SK-N-SH treated with all-trans-retinoic acid at 6 μM for 48 hours (cell line): ENCODE measurements at regions not wholly inside any gene's neighbourhood (a gene's known extent, or its start where the extent isn't known, plus 50 kb on each side); places are given as distances from the start of the nearest gene placed in this dataset.
"Not testable (repeated sequence)": the region's sequence is repeated elsewhere in the genome, so short reads cannot be mapped to it uniquely, and the experiment has no call there.

ENCODE experiments used
- ATAC-seq: fragments of 200-7000 bp; cut with Tn5 transposase; 3 replicates; pipeline ENCODE4 v1.9.1; 2020; ENCODE audit warnings: mild to moderate bottlenecking, moderate library complexity
- ARNTL ChIP-seq: fragments of 450-650 bp; formaldehyde crosslinking; IDR thresholded peaks from 2 replicates; pipeline ENCODE4 v1.5.0; 2020; ENCODE audit warnings: low read depth, mild to moderate bottlenecking, moderate library complexity, borderline replicate concordance
- BACH2 ChIP-seq: fragments of 250-450 bp; sonication (Bioruptor Pico); IDR thresholded peaks from 2 replicates; pipeline ENCODE4 v1.9.0; 2021; ENCODE audit warnings: mild to moderate bottlenecking, borderline replicate concordance
- CSDC2 ChIP-seq: fragments of 250-450 bp; sonication (Bioruptor Pico); IDR thresholded peaks from 2 replicates; pipeline ENCODE4 v1.5.0; 2020; ENCODE audit warnings: mild to moderate bottlenecking, moderate library complexity
- ESRRG ChIP-seq: fragments of 250-450 bp; sonication (Bioruptor Pico); IDR thresholded peaks from 2 replicates; pipeline ENCODE4 v1.6.1; 2021; ENCODE audit warnings: mild to moderate bottlenecking
- GLIS3 ChIP-seq: fragments of 250-450 bp; sonication (Bioruptor Pico); IDR thresholded peaks from 2 replicates; pipeline ENCODE4 v1.5.0; 2020; ENCODE audit warnings: mild to moderate bottlenecking, moderate library complexity
- ISL1 ChIP-seq: fragments of 250-450 bp; sonication (Bioruptor Pico); IDR thresholded peaks from 2 replicates; pipeline ENCODE4 v2.1.2; 2022; ENCODE audit warnings: mild to moderate bottlenecking, moderate library complexity
- OSR1 ChIP-seq: fragments of 250-450 bp; sonication (Bioruptor Pico); IDR thresholded peaks from 2 replicates; pipeline ENCODE4 v1.8.0; 2022; ENCODE audit warnings: moderate library complexity, mild to moderate bottlenecking, inconsistent platforms
- PATZ1 ChIP-seq: fragments of 250-450 bp; sonication (Bioruptor Pico); IDR thresholded peaks from 2 replicates; pipeline ENCODE4 v1.8.0; 2020; ENCODE audit warnings: mild to moderate bottlenecking, moderate library complexity, borderline replicate concordance
- POU6F1 ChIP-seq: fragments of 250-450 bp; sonication (Bioruptor Pico); IDR thresholded peaks from 2 replicates; pipeline ENCODE4 v1.8.0; 2021; ENCODE audit warnings: low read depth, mild to moderate bottlenecking, moderate library complexity, borderline replicate concordance
- PPARA ChIP-seq: fragments of 250-450 bp; sonication (Bioruptor Pico); IDR thresholded peaks from 2 replicates; pipeline ENCODE4 v1.5.0; 2020; ENCODE audit warnings: mild to moderate bottlenecking, borderline replicate concordance
- RARB ChIP-seq: fragments of 250-450 bp; sonication (Bioruptor Pico); IDR thresholded peaks from 2 replicates; pipeline ENCODE4 v1.8.0; 2021; ENCODE audit warnings: mild to moderate bottlenecking, moderate library complexity
- SNAI2 ChIP-seq: fragments of 250-450 bp; sonication (Bioruptor Pico); IDR thresholded peaks from 2 replicates; pipeline ENCODE4 v1.5.0; 2020; ENCODE audit warnings: mild to moderate bottlenecking, moderate library complexity
- TCF4 ChIP-seq: fragments of 250-450 bp; sonication (Bioruptor Pico); IDR thresholded peaks from 2 replicates; pipeline ENCODE4 v1.8.0; 2021; ENCODE audit warnings: mild to moderate bottlenecking, moderate library complexity, borderline replicate concordance
- TOX ChIP-seq: fragments of 250-450 bp; sonication (Bioruptor Pico); IDR thresholded peaks from 2 replicates; pipeline ENCODE4 v1.8.0; 2021; ENCODE audit warnings: mild to moderate bottlenecking, moderate library complexity, borderline replicate concordance
- ZC3H10 ChIP-seq: fragments of 250-450 bp; sonication (Bioruptor Pico); IDR thresholded peaks from 2 replicates; pipeline ENCODE4 v1.5.1; 2021; ENCODE audit warnings: mild to moderate bottlenecking, moderate library complexity
- ZFP3 ChIP-seq: fragments of 250-450 bp; sonication (Bioruptor Pico); IDR thresholded peaks from 2 replicates; pipeline ENCODE4 v1.5.0; 2020; ENCODE audit warnings: mild to moderate bottlenecking, moderate library complexity
- ZFP30 ChIP-seq: fragments of 450-650 bp; formaldehyde crosslinking; IDR thresholded peaks from 2 replicates; pipeline ENCODE4 v1.5.0; 2022; ENCODE audit warnings: mild to moderate bottlenecking, moderate library complexity
- ZNF565 ChIP-seq: fragments of 450-650 bp; formaldehyde crosslinking; conservative IDR thresholded peaks from 2 replicates; pipeline ENCODE4 v1.5.0; 2020; ENCODE audit warnings: low read depth, mild to moderate bottlenecking, moderate library complexity
- ZNF70 ChIP-seq: fragments of 450-650 bp; formaldehyde crosslinking; IDR thresholded peaks from 2 replicates; pipeline ENCODE4 v1.5.0; 2020; ENCODE audit warnings: mild to moderate bottlenecking, moderate library complexity
- ZNF8 ChIP-seq: fragments of 450-650 bp; formaldehyde crosslinking; IDR thresholded peaks from 2 replicates; pipeline ENCODE4 v1.5.0; 2020; ENCODE audit warnings: mild to moderate bottlenecking, moderate library complexity
- TF ChIP-seq, protein P1 (sequence below): fragments of 250-450 bp; sonication (Bioruptor Pico); IDR thresholded peaks from 2 replicates; pipeline ENCODE4 v1.5.1; 2021; ENCODE audit warnings: mild to moderate bottlenecking, moderate library complexity
- TF ChIP-seq, protein P2 (sequence below): fragments of 250-450 bp; sonication (Bioruptor Pico); IDR thresholded peaks from 2 replicates; pipeline ENCODE4 v1.5.1; 2020; ENCODE audit warnings: low read depth, mild to moderate bottlenecking, moderate library complexity

DNA sequence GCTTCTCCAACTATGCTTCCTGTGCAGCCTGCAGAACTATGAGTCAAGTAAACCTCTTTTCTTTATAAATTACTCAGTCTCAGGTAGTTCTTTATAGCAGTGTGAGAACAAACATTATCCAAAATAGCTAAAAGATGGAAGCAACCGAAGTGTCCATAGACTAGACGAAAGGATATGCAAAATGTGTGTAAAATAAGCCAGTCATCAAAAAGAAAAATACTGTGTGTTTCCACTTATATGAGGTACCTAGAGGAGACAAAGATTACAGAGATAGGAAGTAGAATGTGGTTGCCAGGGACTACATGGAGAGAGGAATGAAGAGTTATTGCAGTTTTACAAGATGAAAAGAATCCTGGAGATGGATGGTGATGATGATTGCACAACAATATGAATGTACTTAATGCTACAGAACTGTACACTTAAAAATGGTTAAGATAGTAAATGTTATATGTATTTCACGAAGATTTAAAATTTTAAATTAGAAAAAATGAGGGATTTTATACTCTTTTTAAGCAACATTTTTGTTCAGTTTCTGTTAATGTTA, 99.3 kb upstream of the FN1 start:
- TF ChIP-seq PATZ1 (CRISPR knock-in tag) (no peak), ESRRG (CRISPR knock-in tag) (no peak), BACH2 (CRISPR knock-in tag) (no peak), ZNF565 (no peak), GLIS3 (CRISPR knock-in tag) (no peak), TCF4 (CRISPR knock-in tag) (no peak), TOX (CRISPR knock-in tag) (no peak), ZFP3 (no peak), RARB (no peak), ZC3H10 (no peak), ZNF70 (no peak), SNAI2 (CRISPR knock-in tag) (no peak), OSR1 (CRISPR knock-in tag) (no peak), ZNF8 (CRISPR knock-in tag) (no peak), ARNTL (CRISPR knock-in tag) (no peak), POU6F1 (CRISPR knock-in tag) (no peak), ISL1 (no peak)
- TF ChIP-seq, protein P1, sequence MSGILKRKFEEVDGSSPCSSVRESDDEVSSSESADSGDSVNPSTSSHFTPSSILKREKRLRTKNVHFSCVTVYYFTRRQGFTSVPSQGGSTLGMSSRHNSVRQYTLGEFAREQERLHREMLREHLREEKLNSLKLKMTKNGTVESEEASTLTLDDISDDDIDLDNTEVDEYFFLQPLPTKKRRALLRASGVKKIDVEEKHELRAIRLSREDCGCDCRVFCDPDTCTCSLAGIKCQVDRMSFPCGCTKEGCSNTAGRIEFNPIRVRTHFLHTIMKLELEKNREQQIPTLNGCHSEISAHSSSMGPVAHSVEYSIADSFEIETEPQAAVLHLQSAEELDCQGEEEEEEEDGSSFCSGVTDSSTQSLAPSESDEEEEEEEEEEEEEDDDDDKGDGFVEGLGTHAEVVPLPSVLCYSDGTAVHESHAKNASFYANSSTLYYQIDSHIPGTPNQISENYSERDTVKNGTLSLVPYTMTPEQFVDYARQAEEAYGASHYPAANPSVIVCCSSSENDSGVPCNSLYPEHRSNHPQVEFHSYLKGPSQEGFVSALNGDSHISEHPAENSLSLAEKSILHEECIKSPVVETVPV, result no peak
- TF ChIP-seq, protein P2, sequence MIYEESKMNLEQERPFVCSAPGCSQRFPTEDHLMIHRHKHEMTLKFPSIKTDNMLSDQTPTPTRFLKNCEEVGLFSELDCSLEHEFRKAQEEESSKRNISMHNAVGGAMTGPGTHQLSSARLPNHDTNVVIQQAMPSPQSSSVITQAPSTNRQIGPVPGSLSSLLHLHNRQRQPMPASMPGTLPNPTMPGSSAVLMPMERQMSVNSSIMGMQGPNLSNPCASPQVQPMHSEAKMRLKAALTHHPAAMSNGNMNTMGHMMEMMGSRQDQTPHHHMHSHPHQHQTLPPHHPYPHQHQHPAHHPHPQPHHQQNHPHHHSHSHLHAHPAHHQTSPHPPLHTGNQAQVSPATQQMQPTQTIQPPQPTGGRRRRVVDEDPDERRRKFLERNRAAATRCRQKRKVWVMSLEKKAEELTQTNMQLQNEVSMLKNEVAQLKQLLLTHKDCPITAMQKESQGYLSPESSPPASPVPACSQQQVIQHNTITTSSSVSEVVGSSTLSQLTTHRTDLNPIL, result no peak
- ATAC-seq, result no peak

DNA sequence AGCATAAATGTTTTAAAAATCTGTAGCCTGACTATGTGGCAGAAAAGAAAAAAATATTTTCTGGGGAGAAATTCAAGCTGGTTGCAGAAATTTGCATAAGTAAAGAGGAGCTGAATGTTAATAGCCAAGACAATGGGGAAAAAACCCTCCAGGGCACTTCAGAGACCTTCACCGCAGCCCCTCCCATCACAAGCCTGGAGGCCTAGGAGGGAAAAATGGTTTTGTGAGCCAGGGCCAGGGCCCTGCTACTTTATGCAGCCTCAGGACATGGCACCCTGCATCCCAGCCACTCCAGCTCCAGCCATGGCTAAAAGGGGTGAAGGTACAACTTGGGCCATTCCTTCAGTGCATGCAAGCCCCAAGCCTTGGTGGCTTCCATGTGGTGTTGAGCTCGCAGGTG, 97.8 kb upstream of the FN1 start:
- ATAC-seq, result not testable (repeated sequence)

DNA sequence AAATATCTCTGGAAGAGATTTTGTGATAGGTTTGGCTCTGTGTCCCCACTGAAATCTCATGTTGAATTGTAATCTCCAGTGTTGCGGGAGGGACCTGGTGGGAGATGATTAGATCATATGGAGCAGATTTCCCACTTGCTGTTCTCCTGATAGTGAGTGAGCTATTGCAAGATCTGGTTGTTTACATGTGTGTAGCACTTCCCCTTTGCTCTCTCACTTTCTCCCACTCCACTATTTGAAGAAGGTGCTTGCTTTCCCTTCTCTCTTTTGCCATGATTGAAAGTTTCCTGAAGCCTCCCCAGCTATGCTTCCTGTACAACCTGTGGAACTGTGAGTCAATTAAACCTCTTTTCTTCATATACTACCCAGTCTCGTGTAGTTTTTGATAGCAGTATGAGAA, 97.0 kb upstream of the FN1 start:
- no peak for ATAC-seq
- no peak for TF ChIP-seq TCF4 (CRISPR knock-in tag)
- no peak for TF ChIP-seq ISL1
- TF ChIP-seq OSR1 (CRISPR knock-in tag), result no peak
- no peak for TF ChIP-seq ZNF8 (CRISPR knock-in tag)
- TF ChIP-seq ZFP30 (CRISPR knock-in tag), result no peak
- no peak for TF ChIP-seq RARB
- no peak for TF ChIP-seq SNAI2 (CRISPR knock-in tag)
- no peak for TF ChIP-seq ARNTL (CRISPR knock-in tag)

DNA sequence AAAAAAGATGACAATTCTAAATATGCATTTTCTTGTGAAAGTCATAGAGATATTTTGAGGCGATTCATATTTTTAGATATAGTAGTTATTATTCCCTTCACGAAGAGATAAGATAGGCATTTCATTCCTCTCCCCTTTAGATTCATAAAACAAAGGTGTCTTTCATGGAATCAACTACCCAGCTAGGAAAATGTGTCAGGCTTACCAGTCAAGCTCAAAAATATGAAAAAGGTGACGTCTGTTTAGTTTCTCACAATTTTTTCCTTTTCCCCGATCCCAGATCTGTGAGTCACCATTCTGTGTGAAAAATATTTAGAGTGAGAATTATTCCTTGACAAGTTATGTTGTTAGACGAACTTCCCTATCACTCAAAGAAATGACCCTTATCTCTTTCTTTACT, 95.4 kb upstream of the FN1 start:
- ATAC-seq, result peak; percentile 35
- TF ChIP-seq SNAI2 (CRISPR knock-in tag), result no peak
- peak; percentile 28; the same call in 1 of the 2 replicates for TF ChIP-seq ISL1

- peak; percentile 17; the same call in 2 of the 3 replicates for ATAC-seq
- TF ChIP-seq TCF4 (CRISPR knock-in tag), result no peak
- TF ChIP-seq, protein P2, result no peak
- no peak for TF ChIP-seq ZC3H10
- TF ChIP-seq ZNF70, result no peak
- TF ChIP-seq SNAI2 (CRISPR knock-in tag), result no peak
- no peak for TF ChIP-seq PPARA (CRISPR knock-in tag)
- no peak for TF ChIP-seq CSDC2 (CRISPR knock-in tag)
- TF ChIP-seq ARNTL (CRISPR knock-in tag), result no peak
Observed at GRCh38 chr2:215530191-215530968, 94.5 kb upstream of the FN1 start.
